OCI-LY7 (cell line): ENCODE measurements at regions not wholly inside any gene's neighbourhood (a gene's known extent, or its start where the extent isn't known, plus 50 kb on each side); places are given as distances from the start of the nearest gene placed in this dataset.

Experiments used
- EZH2phosphoT487 ChIP-seq: fragments of 200-600 bp; sonication (generic); IDR thresholded peaks from 2 replicates; pipeline ENCODE4 v1.6.1; 2018; ENCODE audit warnings: low read depth, borderline replicate concordance, mild to moderate bottlenecking, mixed run types, antibody characterized with exemption, low read length, moderate library complexity, mixed read lengths
- TF ChIP-seq, protein P1 (sequence below): fragments of 200-600 bp; sonication (generic); conservative IDR thresholded peaks from 2 replicates; pipeline ENCODE4 v1.5.1; 2014; ENCODE audit warnings: mild to moderate bottlenecking, antibody characterized with exemption, low read length, moderate library complexity, mixed read lengths

DNA sequence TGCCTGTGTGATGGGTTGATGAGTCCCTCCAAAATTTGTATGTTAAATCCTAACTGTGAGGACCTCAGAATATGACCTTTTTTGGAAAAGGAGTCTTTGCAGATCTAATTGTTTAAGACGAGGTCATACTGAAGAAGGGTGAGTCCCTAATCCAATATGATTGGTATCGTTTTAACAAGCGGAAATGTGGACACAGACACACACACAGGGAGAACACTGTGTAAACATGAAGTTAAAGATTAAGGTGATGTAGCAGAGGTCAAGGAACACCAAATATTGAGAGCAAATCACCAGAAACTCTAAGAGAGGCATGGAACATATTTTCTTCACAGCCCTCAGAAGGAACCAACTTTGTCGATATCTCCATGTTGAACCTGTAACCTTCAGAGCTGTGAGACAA is 1106.7 kb downstream of the SLC6A15 start:
- TF ChIP-seq, protein P1, sequence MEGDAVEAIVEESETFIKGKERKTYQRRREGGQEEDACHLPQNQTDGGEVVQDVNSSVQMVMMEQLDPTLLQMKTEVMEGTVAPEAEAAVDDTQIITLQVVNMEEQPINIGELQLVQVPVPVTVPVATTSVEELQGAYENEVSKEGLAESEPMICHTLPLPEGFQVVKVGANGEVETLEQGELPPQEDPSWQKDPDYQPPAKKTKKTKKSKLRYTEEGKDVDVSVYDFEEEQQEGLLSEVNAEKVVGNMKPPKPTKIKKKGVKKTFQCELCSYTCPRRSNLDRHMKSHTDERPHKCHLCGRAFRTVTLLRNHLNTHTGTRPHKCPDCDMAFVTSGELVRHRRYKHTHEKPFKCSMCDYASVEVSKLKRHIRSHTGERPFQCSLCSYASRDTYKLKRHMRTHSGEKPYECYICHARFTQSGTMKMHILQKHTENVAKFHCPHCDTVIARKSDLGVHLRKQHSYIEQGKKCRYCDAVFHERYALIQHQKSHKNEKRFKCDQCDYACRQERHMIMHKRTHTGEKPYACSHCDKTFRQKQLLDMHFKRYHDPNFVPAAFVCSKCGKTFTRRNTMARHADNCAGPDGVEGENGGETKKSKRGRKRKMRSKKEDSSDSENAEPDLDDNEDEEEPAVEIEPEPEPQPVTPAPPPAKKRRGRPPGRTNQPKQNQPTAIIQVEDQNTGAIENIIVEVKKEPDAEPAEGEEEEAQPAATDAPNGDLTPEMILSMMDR, result no peak
- no peak for TF ChIP-seq EZH2phosphoT487
